Activated CD4-positive, CD25-positive, alpha-beta regulatory T cell treated with anti-CD3 and anti-CD28 coated beads, Interleukin-2, amount 50 U/mL, for 24 hours (primary cell): ENCODE measurements at regions not wholly inside any gene's neighbourhood (a gene's known extent, or its start where the extent isn't known, plus 50 kb on each side); places are given as distances from the start of the nearest gene placed in this dataset.
"Not testable (repeated sequence)": the region's sequence is repeated elsewhere in the genome, so short reads cannot be mapped to it uniquely, and the experiment has no call there.

ENCODE experiments used
- ATAC-seq, 2 donors: fragments of 150-1000 bp; cut with Tn5 transposase; one replicate each; pipeline ENCODE4 v1.10.0; 2021; ENCODE audit warnings: mild to moderate bottlenecking in 1 of 2, moderate library complexity in 1 of 2

- no peak for ATAC-seq
Measured at GRCh38 chr7:153886506-153887441, 165.4 kb upstream of the DPP6 start.

- no peak for ATAC-seq
Measured at GRCh38 chr7:153887749-153888569, 164.2 kb upstream of the DPP6 start.

GRCh38 chr7:153891990-153892389 is 160.2 kb upstream of the DPP6 start:
- ATAC-seq: no peak

GRCh38 chr7:153902862-153903261 is 149.3 kb upstream of the DPP6 start:
- no peak for ATAC-seq

- no peak for ATAC-seq
Measured at GRCh38 chr7:153912211-153912610, 140.0 kb upstream of the DPP6 start.

GRCh38 chr7:153920126-153920525 is 132.1 kb upstream of the DPP6 start:
- no peak for ATAC-seq

- no peak for ATAC-seq
Measured at GRCh38 chr7:153920897-153921296, 131.3 kb upstream of the DPP6 start.

GRCh38 chr7:153921408-153921807 is 130.8 kb upstream of the DPP6 start:
- ATAC-seq: no peak

- no peak for ATAC-seq
Measured at GRCh38 chr7:153930696-153931095, 121.5 kb upstream of the DPP6 start.

- no peak for ATAC-seq
Measured at GRCh38 chr7:153934048-153934447, 118.2 kb upstream of the DPP6 start.

- ATAC-seq: no peak
Measured at GRCh38 chr7:153934629-153935028, 117.6 kb upstream of the DPP6 start.

GRCh38 chr7:153935095-153935494 is 117.1 kb upstream of the DPP6 start:
- ATAC-seq: no peak

GRCh38 chr7:153938451-153938850 is 113.7 kb upstream of the DPP6 start:
- ATAC-seq: no peak

GRCh38 chr7:153939177-153939576 is 113.0 kb upstream of the DPP6 start:
- ATAC-seq: no peak

- no peak for ATAC-seq
Measured at GRCh38 chr7:153939654-153940053, 112.5 kb upstream of the DPP6 start.

GRCh38 chr7:153941061-153941460 is 111.1 kb upstream of the DPP6 start:
- ATAC-seq: no peak

- no peak for ATAC-seq
Measured at GRCh38 chr7:153942036-153942435, 110.2 kb upstream of the DPP6 start.

- ATAC-seq: no peak
Measured at GRCh38 chr7:153943457-153943856, 108.7 kb upstream of the DPP6 start.

GRCh38 chr7:153943861-153944260 is 108.3 kb upstream of the DPP6 start:
- ATAC-seq: no peak

GRCh38 chr7:153948060-153948459 is 104.1 kb upstream of the DPP6 start:
- ATAC-seq: no peak

- no peak for ATAC-seq
Measured at GRCh38 chr7:153951316-153951715, 100.9 kb upstream of the DPP6 start.

GRCh38 chr7:153954477-153954876 is 97.7 kb upstream of the DPP6 start:
- no peak for ATAC-seq

GRCh38 chr7:153957677-153958076 is 94.5 kb upstream of the DPP6 start:
- not testable (repeated sequence) for ATAC-seq

- ATAC-seq: not testable (repeated sequence)
Measured at GRCh38 chr7:153958381-153958780, 93.8 kb upstream of the DPP6 start.
